Cardiac fibroblast (primary cell): ENCODE measurements at regions not wholly inside any gene's neighbourhood (a gene's known extent, or its start where the extent isn't known, plus 50 kb on each side); places are given as distances from the start of the nearest gene placed in this dataset.

ENCODE experiments used
- DNase-seq, 2 donors: peaks; one replicate each; pipeline versions ENCODE4 v3.0.0 to v3.0.0-alpha.2; 2010; ENCODE audit warnings: low read depth in 2 of 2
- H3K4me3 ChIP-seq, 2 donors: replicated peaks in 1 of 2; 1 replicate in 1 of 2; 2 replicates in 1 of 2; pipeline ENCODE4 v1.5.1; 2011; ENCODE audit warnings: low read depth in 2 of 2, low read length in 2 of 2, mild to moderate bottlenecking in 2 of 2, moderate library complexity in 1 of 2
- TF ChIP-seq, protein P1 (sequence below): IDR thresholded peaks from one replicate; pipeline ENCODE4 v1.5.1; 2011; ENCODE audit warnings: low read depth, mild to moderate bottlenecking, low read length, inconsistent platforms

GRCh38 chr3:153843994-153844393 lies 277.2 kb upstream of the ARHGEF26 start:
- no peak for DNase-seq
- TF ChIP-seq, protein P1, sequence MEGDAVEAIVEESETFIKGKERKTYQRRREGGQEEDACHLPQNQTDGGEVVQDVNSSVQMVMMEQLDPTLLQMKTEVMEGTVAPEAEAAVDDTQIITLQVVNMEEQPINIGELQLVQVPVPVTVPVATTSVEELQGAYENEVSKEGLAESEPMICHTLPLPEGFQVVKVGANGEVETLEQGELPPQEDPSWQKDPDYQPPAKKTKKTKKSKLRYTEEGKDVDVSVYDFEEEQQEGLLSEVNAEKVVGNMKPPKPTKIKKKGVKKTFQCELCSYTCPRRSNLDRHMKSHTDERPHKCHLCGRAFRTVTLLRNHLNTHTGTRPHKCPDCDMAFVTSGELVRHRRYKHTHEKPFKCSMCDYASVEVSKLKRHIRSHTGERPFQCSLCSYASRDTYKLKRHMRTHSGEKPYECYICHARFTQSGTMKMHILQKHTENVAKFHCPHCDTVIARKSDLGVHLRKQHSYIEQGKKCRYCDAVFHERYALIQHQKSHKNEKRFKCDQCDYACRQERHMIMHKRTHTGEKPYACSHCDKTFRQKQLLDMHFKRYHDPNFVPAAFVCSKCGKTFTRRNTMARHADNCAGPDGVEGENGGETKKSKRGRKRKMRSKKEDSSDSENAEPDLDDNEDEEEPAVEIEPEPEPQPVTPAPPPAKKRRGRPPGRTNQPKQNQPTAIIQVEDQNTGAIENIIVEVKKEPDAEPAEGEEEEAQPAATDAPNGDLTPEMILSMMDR: no peak

GRCh38 chr3:153845311-153845710 lies 275.9 kb upstream of the ARHGEF26 start:
- H3K4me3 ChIP-seq: no peak overlapping the region
- DNase-seq: no peak
- TF ChIP-seq, protein P1: no peak

More at GRCh38 chr3:153843994-153844393, 277.2 kb upstream of the ARHGEF26 start:
- no peak overlapping the region for H3K4me3 ChIP-seq

GRCh38 chr3:153848702-153849101 lies 272.5 kb upstream of the ARHGEF26 start:
- no peak overlapping the region for H3K4me3 ChIP-seq

DNA sequence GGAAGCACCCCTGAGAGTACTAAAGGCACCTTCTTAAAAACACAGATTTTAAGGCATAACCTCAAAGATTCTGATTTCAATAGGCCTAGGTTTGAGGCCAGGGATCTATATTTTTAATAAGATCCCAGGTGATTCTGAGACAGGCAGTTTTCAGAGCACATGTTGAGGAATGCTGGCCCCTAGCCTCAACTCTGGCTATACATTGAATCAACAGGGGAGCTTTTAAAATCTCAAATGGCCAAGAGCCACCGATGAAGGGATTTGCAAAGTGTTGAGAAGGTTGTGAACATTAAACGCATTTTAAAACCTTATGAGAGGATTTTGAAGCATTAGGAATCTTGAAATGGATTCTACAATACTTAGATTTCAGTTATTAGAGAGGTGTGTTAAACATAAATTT lies 268.8 kb upstream of the ARHGEF26 start:
- DNase-seq: no peak
- TF ChIP-seq, protein P1: no peak

More at GRCh38 chr3:153848702-153849101, 272.5 kb upstream of the ARHGEF26 start:
- TF ChIP-seq, protein P1: no peak
- peak; percentile 9 to 11 for DNase-seq

GRCh38 chr3:153853163-153853562 lies 268.0 kb upstream of the ARHGEF26 start:
- H3K4me3 ChIP-seq: no peak overlapping the region
- no peak for DNase-seq
- TF ChIP-seq, protein P1: no peak

More for the DNA sequence above, 268.8 kb upstream of the ARHGEF26 start:
- no peak overlapping the region for H3K4me3 ChIP-seq

DNA sequence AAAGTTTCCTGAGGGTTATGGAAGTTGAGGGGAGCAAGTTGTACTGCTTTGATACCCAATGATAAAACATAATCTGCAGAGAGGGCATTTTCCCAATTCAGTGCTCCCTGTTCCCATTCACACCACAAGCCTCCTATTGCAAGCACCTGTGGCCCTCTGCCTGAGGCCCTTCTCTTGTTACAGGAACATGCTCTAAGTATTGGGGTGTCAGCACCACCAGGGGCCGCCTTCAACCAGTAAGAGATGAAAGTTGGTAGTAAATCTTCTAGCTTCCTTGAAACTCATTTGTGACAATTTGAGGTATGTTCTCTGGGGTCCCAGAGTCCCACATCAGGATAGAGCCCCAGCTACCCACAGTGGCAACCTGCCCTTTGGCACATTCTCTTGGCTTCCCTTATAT lies 265.4 kb upstream of the ARHGEF26 start:
- H3K4me3 ChIP-seq: no peak overlapping the region
- no peak for DNase-seq
- TF ChIP-seq, protein P1: no peak

GRCh38 chr3:153856932-153857331 lies 264.3 kb upstream of the ARHGEF26 start:
- TF ChIP-seq, protein P1: no peak
- DNase-seq: peak in 1 of 2 donors; percentile 59
- no peak overlapping the region for H3K4me3 ChIP-seq
